Activated CD8-positive, alpha-beta memory T cell treated with anti-CD3 and anti-CD28 coated beads for 24 hours (primary cell): ENCODE measurements at regions not wholly inside any gene's neighbourhood (a gene's known extent, or its start where the extent isn't known, plus 50 kb on each side); places are given as distances from the start of the nearest gene placed in this dataset.
A peak's percentile ranks its signal among the peaks of the same experiment; 100 is the strongest.
"Not testable (repeated sequence)": the region's sequence is repeated elsewhere in the genome, so short reads cannot be mapped to it uniquely, and the experiment has no call there.

Source experiments
- DNase-seq: peaks from one replicate; pipeline ENCODE4 v3.0.0-alpha.2; 2020

- no peak for DNase-seq
Measured at GRCh38 chr5:124614105-124614504, 132.3 kb downstream of the ZNF608 start.

GRCh38 chr5:124613273-124613953 lies 133.0 kb downstream of the ZNF608 start:
- DNase-seq, result no peak

GRCh38 chr5:124612023-124612422 lies 134.4 kb downstream of the ZNF608 start:
- DNase-seq, result no peak

- DNase-seq, result not testable (repeated sequence)
Measured at GRCh38 chr5:124611262-124611661, 135.2 kb downstream of the ZNF608 start.

- not testable (repeated sequence) for DNase-seq
Measured at GRCh38 chr5:124609685-124610084, 136.8 kb downstream of the ZNF608 start.

GRCh38 chr5:124606543-124606942 lies 139.9 kb downstream of the ZNF608 start:
- no peak for DNase-seq

GRCh38 chr5:124606093-124606492 lies 140.3 kb downstream of the ZNF608 start:
- DNase-seq, result no peak

GRCh38 chr5:124605541-124605940 lies 140.9 kb downstream of the ZNF608 start:
- DNase-seq, result no peak

GRCh38 chr5:124604419-124604818 lies 142.0 kb downstream of the ZNF608 start:
- DNase-seq, result no peak

- no peak for DNase-seq
Measured at GRCh38 chr5:124602925-124603650, 143.4 kb downstream of the ZNF608 start.

GRCh38 chr5:124599028-124599973 lies 147.1 kb downstream of the ZNF608 start:
- no peak for DNase-seq

GRCh38 chr5:124596595-124597421 lies 149.6 kb downstream of the ZNF608 start:
- no peak for DNase-seq

- DNase-seq, result no peak
Measured at GRCh38 chr5:124593952-124594351, 152.5 kb downstream of the ZNF608 start.

GRCh38 chr5:124592891-124593290 lies 153.5 kb downstream of the ZNF608 start:
- no peak for DNase-seq

- no peak for DNase-seq
Measured at GRCh38 chr5:124591583-124591982, 154.9 kb downstream of the ZNF608 start.

- DNase-seq, result no peak
Measured at GRCh38 chr5:124590686-124591085, 155.8 kb downstream of the ZNF608 start.

- no peak for DNase-seq
Measured at GRCh38 chr5:124587280-124587679, 159.2 kb downstream of the ZNF608 start.

- DNase-seq, result peak; percentile 57
Measured at GRCh38 chr5:124584991-124585715, 161.3 kb downstream of the ZNF608 start.

GRCh38 chr5:124583469-124584350 lies 162.7 kb downstream of the ZNF608 start:
- DNase-seq, result peak; percentile 61

GRCh38 chr5:124582561-124582840 lies 163.9 kb downstream of the ZNF608 start:
- no peak for DNase-seq
